HG02571 (cell line): ENCODE measurements at regions not wholly inside any gene's neighbourhood (a gene's known extent, or its start where the extent isn't known, plus 50 kb on each side); places are given as distances from the start of the nearest gene placed in this dataset.
"Not testable (repeated sequence)": the region's sequence is repeated elsewhere in the genome, so short reads cannot be mapped to it uniquely, and the experiment has no call there.

ENCODE experiments used
- ATAC-seq: cut with Tn5 transposase; IDR thresholded peaks from one replicate; pipeline ENCODE4 v1.9.1; 2021; ENCODE audit warnings: mild to moderate bottlenecking, moderate library complexity; ENCODE audit not compliant: unreplicated experiment

DNA sequence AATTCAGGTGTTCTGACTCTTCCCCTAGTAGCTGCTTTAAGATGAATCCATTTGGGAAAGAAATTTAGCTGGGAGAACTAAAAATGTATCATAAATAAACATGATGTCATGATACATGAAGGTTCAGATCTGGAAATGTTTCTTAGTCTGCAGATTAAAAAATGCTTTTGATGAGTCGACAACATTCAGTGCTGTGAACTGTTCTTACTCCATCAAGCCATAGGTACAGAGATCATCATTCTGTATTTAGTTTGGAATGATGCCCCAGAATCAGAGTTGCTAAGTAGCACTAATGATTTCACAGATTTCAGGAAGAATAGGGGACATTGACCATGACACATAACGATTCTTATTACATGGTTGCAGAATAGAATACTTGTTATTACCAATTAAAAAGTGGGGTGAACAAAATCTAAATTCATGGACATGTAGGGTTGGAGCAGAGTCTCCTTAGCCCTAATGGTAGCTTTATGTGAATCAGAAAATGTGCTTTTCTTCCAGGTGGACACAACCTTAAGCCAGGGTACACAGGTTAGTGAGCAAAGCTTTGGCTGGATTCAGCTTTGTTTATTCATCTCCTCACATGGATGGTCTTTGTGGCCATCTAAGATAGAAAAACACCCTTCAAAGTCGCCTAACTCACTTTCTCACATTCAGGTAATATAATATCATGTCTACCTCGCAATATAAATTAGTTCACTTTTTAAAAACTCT lies 205.4 kb upstream of the SEL1L start:
- no peak for ATAC-seq

DNA sequence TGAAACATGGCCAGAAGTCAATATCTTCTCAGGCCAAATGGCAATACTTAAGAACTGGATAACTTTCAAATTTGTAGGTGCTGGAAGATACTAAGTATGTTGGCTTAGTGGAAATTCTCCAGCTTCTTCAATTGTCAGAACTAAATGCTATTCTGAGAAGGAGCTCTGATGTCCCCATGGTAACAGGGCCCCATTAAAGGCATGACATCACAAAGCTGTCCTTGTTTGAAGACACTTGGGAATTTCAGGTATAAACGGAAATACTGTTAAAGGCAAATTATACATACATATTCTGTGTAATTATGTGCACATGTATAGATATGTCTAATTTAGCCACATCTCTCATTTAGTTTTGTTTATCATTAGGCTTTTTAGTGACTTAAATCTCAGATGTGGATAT lies 210.0 kb upstream of the SEL1L start:
- ATAC-seq = no peak

DNA sequence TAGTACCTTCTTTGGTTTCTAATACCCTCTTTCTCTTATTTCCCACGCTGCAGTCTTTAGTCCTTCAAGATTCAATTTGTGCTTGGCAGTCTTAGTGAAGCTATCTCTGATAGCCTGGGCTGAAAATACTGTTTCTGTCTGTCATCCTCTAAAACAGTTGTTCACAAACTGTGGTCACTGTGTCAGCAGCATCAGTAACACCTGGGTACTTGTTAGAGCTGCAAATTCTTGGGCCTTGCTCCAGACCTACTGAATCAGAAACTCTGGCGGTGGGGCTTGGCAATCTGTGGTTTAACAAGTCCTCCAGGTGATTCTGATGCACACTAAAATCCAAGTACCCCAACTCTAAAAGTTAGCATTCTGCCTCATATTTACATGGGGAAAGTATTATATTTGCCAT lies 217.5 kb upstream of the SEL1L start:
- no peak for ATAC-seq

DNA sequence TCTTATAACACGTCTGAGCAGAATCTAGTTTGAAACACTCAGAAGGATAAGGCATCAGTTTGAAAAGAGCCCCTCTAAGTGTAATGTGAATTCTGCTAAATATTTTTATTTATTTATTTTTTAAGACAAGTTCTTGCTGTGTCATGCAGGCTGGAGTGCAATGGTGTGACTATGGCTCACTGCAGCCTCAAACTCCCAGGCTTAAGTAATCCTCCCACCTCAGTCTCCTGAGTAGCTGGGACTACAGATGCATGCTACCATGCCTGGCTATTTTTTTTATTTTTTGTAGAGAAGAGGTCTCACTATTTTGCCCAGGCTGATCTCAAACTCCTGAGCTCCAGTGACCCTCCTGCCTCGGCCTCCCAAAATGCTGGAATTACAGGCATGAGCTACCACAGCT lies 225.9 kb upstream of the SEL1L start:
- ATAC-seq = no peak

DNA sequence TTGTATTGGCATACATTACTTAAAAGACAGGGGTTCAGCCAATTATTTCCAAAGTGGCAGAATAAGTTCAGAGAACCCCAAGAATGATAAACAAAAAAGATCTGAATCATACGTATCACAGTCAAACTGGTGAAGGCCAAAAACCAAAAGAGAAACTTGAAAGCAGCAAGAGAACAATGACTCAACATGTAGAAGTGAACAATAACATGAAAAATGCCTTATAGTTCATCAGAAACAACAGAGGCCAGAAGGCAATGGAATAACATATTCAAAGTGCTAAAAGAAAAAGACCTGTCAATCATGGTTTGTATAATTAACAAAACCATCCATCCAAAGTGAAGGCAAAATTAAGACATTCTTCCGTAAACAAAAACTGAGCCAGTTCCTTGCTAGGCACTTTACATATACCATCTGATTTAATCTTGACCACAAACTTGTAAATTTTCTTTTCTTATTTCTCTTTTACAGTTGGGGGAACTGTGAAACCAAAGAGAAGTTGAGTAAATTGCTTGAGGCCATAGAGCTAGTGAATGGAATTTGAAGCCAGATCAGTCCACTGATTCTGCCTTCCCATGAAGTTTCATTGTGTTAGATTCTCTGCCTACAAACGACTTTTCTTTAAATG lies 232.1 kb upstream of the SEL1L start:
- no peak for ATAC-seq

DNA sequence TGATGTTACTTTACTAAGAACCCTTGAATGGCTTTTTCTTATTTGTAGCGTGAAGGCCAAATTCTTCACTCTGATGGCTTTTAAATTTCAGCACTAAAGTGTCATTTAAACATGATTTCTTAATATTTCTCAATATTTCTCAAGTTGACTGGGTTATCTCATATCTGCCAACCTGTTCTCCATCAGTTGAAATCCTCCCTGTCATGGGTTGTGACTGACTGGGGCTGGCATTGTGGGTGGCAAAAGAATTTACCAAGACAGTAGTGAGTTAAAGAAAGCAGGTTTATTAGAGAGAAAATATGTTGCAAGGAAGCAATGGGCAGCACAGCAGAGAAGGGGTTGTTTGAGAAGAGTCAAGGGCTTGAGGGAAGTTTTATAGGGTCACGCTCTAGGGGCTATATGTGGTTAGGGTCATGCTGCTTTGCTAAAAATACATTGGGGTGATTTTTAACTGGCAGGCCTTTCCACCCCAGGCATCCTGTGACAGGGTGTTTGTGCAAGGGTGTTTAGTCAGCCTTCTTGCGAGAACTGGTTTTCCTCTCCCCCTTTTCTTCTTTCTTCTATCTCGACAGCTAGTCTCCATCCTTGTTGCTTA lies 232.8 kb upstream of the SEL1L start:
- no peak for ATAC-seq

DNA sequence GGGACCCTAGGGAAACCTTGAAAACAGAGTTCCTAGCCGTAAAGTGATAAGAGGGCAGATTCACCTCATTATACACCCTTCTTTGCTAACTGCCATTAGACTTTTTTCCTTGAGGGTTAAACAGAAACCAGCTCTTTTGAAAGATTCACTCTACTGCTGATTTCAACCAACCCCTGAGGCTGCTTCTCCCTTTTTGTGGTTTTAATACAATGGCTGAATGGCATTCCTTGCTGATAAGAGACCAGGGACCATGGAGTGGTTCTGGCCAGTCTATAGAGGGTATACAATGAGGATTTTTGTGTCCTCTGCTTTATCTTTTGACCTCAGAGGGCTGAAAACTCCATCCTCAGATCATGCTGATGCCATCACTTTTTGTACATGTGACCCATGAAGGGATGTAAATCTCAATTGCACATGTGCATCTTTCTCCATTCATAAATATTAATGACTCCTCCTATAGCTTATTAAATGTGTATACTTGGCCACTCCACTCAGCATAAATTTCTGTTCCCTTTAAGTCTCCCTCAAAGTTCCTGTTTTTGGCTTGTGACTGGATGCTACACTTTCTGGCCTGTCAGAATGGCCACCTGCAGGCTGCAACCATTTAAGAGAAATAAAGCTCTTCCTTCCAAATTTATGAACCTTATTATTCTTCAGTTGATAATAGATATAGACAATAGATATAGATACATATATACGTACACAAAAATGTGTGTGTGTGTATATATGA lies 233.8 kb upstream of the SEL1L start:
- ATAC-seq = no peak

DNA sequence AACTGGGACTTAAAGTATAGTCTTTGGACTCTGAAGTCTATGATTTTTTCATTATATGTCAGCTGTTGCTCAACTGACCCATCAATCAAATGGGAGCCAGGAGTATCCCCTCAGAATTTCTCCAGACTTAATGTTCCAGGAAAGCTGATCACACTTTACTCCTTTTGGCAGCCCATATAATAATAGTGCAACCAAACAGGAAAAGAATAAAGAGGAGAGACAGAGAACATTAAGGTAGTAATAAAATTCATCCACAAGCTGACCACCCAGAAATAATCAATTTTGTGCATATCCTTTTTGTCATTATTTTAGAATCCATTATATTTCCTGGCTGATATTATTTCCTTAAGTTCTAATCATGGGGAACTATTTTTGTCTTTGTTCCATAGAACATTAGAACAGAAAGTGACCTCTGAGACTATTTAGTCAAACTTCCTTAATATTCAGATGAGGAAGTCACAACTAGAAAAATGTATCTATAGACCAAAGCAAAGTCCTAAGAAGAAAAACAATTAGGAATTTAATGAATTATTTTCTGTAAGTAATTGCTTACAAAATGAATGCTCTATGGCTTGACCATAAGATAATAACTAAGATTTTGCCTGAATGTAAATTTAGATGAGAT lies 238.1 kb upstream of the SEL1L start:
- ATAC-seq = no peak

DNA sequence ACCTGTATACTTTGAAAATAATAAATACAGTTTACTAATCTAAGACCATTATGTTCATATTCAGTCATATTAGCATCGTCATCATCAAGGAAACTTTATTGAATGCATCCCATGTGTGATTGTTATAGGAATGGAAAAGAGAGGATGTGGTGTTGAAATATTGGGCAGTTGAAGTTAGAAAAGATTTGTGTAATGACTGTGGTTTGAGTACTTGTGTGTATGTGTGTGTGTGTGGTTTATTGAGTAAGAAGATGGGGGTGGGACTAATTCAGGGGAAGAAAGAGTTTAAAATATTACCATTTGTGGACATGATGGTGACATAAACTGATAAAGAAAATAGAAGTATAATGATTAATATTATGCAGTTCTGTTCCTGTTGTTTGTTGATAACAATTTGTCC lies 238.7 kb upstream of the SEL1L start:
- no peak for ATAC-seq

DNA sequence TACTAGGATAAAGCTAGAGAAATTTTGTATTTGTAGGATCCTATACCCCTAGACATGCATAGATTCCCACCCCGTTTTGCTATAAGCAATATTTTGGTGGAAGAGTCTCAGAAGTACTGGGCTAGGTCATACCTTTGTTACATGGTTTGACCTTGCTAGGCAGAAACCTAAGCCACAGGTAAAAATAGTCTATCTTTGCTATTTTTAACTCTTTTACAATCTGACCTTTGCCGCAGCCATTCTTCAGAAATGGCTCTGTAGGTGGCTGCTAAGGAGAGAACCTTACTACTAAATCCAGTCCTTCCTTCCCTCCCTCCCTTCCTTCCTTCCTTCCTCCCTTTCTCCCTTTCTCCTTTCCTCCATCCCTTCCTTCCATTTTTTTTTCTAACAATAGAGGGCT lies 242.9 kb upstream of the SEL1L start:
- ATAC-seq = no peak

DNA sequence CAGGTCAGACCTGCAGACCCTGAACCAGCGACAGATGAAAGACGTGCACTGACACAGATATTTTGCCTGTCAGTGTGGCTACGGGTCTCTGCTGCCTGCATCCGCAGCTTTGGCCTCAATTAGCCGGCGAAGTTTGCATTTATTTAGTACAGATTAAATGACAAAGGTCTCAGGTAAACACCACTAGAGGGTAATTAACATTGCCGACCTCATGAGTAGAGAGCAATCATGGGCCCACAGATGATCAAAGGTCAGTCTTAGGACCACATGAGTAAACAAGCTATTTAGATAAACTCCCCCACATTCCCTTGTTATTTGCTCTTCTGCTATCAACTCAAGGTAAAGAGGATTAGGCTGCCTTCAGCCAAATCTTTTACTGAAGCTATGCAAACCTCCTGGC lies 248.1 kb upstream of the SEL1L start:
- not testable (repeated sequence) for ATAC-seq

DNA sequence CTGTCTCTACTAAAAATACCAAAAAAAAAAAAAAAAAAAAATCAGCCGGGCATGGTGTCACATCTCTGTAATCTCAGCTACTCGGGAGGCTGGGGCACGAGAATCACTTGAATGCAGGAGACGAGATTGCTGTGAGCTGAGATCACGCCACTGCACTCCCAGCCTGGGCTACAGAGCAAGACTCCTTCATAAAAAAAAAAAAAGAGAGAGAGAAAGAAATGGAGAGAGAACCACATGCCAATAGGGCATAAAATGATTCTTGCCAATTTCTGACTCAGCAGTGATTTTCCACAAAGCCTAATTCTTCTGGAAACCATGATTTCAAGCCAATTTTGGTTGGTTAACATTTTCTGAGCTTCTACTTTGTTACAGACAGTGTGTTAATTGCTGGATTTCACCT lies 250.4 kb upstream of the SEL1L start:
- ATAC-seq = no peak

DNA sequence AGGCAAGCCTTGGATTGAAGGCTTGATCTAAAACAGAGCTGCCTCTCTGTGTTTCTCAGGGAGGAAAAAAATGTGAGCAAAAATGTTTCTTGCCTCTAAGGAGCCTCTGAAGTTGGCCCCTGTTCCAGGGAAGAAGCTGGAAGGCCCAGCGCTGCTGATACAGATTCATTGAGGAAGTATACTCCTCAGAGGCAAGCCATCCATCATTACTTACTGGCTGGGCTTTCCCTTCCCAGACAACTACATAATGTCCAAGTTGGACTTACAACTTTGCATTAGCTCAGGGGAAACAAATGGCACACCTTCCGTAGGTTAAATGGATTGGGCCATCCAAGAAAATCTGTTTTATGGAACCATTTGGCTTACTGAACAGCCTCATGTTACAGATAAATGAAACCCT lies 263.7 kb upstream of the SEL1L start:
- ATAC-seq = no peak

DNA sequence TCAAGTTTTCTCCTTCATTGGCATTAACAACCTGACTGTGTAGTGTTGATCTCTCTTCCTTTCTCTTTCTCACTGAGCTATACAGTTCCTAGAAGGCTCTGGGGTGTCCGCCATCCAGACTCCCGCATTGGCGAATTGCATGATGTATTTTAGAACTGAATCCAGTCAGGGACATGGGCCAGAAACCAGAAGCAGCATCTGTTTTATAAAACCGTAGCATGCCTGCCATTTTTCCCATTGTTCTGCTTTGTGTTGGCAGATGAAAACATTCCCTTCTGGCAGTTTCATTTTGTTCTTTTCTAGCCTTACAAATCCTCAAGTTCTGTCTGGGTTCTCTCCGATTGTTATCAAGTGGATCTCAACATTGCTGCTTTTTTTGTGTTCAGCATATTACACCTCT lies 268.3 kb upstream of the SEL1L start:
- ATAC-seq = no peak

DNA sequence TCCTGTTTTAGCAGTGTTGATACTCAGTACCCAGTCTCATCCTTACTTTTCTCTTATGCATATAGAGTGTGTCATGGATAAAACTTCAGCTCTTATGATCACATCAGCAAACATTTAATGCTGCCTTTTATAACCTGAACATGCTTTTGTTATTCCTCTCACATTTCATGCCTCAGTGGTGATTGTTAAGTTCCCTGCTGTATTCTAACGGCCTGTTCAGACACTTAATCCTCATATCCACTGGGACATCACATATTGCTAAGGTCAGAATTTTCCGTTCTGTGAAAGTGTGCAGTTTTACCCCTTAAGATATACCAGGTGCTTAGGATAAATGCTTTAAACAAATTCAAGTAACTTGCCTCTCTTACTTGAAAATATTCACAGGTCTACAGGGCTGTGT lies 268.7 kb upstream of the SEL1L start:
- ATAC-seq = no peak

DNA sequence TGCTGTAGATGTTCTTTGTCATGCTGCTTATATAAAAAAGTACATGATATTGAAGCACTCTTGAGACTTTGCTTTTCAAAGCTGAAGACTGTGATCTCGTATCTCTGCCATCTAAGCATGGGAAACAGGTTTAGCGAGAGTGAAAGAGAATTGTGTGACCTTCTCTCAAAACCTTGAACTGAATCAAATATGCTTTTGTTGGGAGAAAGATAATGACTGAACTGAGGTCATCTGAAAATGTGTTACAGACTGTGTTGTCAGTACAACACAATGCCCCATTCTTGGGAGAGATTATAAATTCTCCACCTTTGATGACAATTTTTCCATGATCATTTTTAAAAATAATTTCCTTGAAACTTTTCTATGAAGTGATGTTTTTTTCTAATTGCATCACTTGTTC lies 272.1 kb upstream of the SEL1L start:
- ATAC-seq = no peak

DNA sequence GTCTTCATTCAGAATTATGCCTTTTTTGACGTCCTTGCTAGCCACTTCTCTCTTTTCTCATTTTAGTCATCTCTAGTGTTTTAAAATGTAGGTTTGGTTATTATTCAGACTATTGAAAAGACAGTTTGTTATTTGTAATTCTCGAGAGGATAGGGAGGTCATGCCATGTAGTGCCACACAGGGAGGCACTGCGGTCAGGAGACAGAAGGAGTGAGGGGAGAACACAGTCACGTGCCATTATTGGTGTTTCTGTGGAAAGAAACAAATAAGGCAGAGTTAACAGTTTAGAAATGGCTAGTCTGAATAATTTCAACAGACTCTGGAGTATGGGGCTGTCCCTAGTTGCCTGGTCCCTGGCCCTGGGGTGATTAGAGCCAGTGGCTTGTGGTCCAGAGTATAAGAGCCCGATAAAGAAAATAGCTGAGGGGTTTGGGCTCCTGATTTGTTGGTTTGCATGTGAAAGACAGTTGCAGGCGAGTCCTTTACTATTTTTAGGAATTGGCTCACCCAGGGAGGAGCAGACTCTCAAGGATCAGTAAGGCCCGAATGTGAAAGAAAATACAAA lies 278.1 kb upstream of the SEL1L start:
- ATAC-seq = no peak

DNA sequence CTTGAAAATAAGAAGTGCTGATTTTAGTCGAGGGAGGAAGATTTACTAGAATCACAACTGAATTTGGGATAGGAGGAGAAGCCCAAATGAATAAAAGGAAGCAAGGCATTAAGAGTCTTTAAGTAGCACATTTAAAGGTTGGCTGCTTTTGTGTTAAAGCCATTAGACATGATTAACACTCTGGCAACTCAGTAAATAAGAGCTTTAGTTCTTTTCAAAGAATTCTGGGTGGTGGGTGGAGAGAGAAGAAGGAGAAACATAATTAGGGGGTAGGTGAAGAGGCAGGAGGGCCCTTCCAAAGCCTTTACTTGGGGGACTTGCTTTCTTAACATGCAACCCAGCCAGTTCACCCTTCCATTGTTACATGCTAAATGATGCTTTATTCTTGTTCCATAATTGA lies 284.6 kb upstream of the SEL1L start:
- ATAC-seq = no peak

DNA sequence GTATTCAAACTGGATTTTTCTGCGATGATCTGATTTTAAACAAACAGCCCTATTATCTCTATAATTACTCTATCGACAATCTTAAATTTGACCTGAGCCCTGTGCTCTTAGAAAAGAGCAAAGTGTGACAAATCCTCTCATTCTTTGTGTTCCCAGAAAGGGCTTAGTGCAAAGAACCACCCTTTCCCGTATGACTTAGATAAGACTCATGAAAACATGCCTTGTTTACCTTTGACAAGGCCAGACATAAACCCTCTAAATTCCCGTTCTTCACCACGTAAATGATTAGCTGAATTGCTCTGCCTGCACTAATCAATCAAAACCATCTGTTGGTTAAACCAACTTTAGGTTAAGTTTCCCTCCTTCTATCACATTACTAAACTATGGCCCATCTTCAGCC lies 285.7 kb upstream of the SEL1L start:
- no peak for ATAC-seq

DNA sequence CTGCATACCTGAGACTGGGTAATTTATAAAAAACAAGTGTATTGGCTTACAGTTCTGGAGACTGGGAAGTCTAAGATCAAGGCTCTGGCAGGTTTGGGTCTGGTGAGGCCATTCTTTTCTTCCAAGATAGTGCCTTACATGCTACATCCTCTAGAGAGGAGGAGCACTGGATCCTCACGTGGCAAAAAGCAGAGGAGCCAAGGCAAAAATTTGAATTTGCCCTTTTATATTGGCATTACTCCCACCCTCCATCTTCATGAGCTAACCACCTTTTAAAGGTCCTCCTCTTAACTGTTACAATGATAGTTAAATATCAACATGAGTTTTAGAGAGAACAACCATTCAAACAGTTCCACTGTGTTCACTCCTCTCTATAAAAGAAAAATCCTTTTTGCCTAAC lies 286.3 kb upstream of the SEL1L start:
- ATAC-seq = no peak

DNA sequence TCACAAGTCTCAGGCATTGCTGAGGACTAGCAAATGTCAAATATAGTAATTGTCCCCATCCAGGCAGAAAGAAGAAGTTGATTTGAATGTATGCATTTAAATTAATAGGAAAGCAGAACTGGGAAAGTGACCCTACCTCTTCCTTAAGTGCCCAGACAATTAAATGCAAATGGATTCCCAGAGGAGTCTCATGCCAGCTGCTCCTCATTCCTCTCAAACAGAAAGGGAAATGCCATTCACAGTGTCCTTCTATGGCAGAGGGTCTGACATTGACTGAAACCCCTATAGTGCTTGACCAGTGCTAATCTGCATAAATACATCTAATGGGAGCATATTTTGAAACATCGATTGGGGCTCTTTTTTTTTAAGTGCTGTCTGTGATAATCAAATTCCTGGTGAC lies 292.4 kb upstream of the SEL1L start:
- ATAC-seq = no peak
